H9 (cell line): ENCODE measurements at regions not wholly inside any gene's neighbourhood (a gene's known extent, or its start where the extent isn't known, plus 50 kb on each side); places are given as distances from the start of the nearest gene placed in this dataset.

Experiments used
- DNase-seq: peaks from one replicate; pipeline ENCODE4 v3.0.0-alpha.2; 2017
- H2AFZ ChIP-seq: one replicate; pipeline ENCODE4 v1.6.1; 2013; ENCODE audit warnings: mild to moderate bottlenecking, low read length, control low read depth, moderate library complexity
- H2AK5ac ChIP-seq: 2 replicates; pipeline ENCODE4 v1.6.1; 2013; ENCODE audit warnings: low read length, control low read depth, mixed read lengths; ENCODE audit not compliant: insufficient read length
- H2BK120ac ChIP-seq: one replicate; pipeline ENCODE4 v1.6.1; 2013; ENCODE audit warnings: low read depth, mild to moderate bottlenecking, low read length, control low read depth, inconsistent platforms; ENCODE audit not compliant: poor library complexity, severe bottlenecking
- H2BK12ac ChIP-seq: 2 replicates; pipeline ENCODE4 v1.6.1; 2013; ENCODE audit warnings: low read length, control low read depth, mixed read lengths, low read depth; ENCODE audit not compliant: insufficient read length
- H2BK15ac ChIP-seq: 2 replicates; pipeline ENCODE4 v1.6.1; 2013; ENCODE audit warnings: low read depth, low read length, control low read depth
- H2BK20ac ChIP-seq: one replicate; pipeline ENCODE4 v1.6.1; 2013; ENCODE audit warnings: low read depth, mild to moderate bottlenecking, low read length, control low read depth, inconsistent platforms; ENCODE audit not compliant: poor library complexity, severe bottlenecking
- H2BK5ac ChIP-seq: 2 replicates; pipeline ENCODE4 v1.6.1; 2013; ENCODE audit warnings: low read length, control low read depth, mixed read lengths; ENCODE audit not compliant: insufficient read length
- H3K14ac ChIP-seq: 2 replicates; pipeline ENCODE4 v1.6.1; 2013; ENCODE audit warnings: low read length, control low read depth; ENCODE audit not compliant: insufficient read depth
- H3K18ac ChIP-seq: 2 replicates; pipeline ENCODE4 v1.6.1; 2013; ENCODE audit warnings: low read depth, mild to moderate bottlenecking, mixed read lengths, low read length, control low read depth; ENCODE audit not compliant: insufficient read length
- H3K23ac ChIP-seq: 2 replicates; pipeline ENCODE4 v1.6.1; 2013; ENCODE audit warnings: low read length, control low read depth, mixed read lengths, low read depth; ENCODE audit not compliant: insufficient read length
- H3K23me2 ChIP-seq: 2 replicates; pipeline ENCODE4 v1.6.1; 2013; ENCODE audit warnings: low read depth, mild to moderate bottlenecking, mixed read lengths, low read length, control low read depth; ENCODE audit not compliant: insufficient read length, poor library complexity, severe bottlenecking
- H3K27ac ChIP-seq: 2 replicates; pipeline ENCODE4 v1.5.1; 2013; ENCODE audit warnings: low read length, control low read depth, mixed read lengths, low read depth; ENCODE audit not compliant: insufficient read length
- H3K27me3 ChIP-seq: 2 replicates; pipeline ENCODE4 v1.6.1; 2013; ENCODE audit warnings: low read length, control low read depth, inconsistent platforms; ENCODE audit not compliant: insufficient read depth
- H3K4ac ChIP-seq: 2 replicates; pipeline ENCODE4 v1.6.1; 2013; ENCODE audit warnings: low read depth, mild to moderate bottlenecking, control low read depth, inconsistent platforms, low read length, moderate library complexity
- H3K4me1 ChIP-seq: 2 replicates; pipeline ENCODE4 v1.6.1; 2013; ENCODE audit warnings: low read length, control low read depth, inconsistent platforms; ENCODE audit not compliant: insufficient read depth
- H3K4me2 ChIP-seq: 2 replicates; pipeline ENCODE4 v1.6.1; 2013; ENCODE audit warnings: low read length, control low read depth, mixed read lengths; ENCODE audit not compliant: insufficient read length, insufficient read depth
- H3K56ac ChIP-seq: 2 replicates; pipeline ENCODE4 v1.6.1; 2013; ENCODE audit warnings: low read depth, mild to moderate bottlenecking, mixed read lengths, low read length, control low read depth; ENCODE audit not compliant: insufficient read length
- H3K79me1 ChIP-seq: 2 replicates; pipeline ENCODE4 v1.6.1; 2013; ENCODE audit warnings: low read depth, mild to moderate bottlenecking, moderate library complexity, low read length, control low read depth, inconsistent platforms; ENCODE audit not compliant: insufficient read depth, poor library complexity, severe bottlenecking
- H3K79me2 ChIP-seq: 2 replicates; pipeline ENCODE4 v1.6.1; 2013; ENCODE audit warnings: low read length, control low read depth, inconsistent platforms; ENCODE audit not compliant: insufficient read depth
- H3K9ac ChIP-seq: 2 replicates; pipeline ENCODE4 v1.6.1; 2013; ENCODE audit warnings: low read length, control low read depth, mixed read lengths; ENCODE audit not compliant: insufficient read length; ENCODE audit errors: extremely low read depth
- H3K9me3 ChIP-seq: one replicate; pipeline ENCODE4 v1.6.1; 2013; ENCODE audit warnings: low read depth, low read length, inconsistent platforms; ENCODE audit not compliant: control insufficient read depth
- H3T11ph ChIP-seq: one replicate; pipeline ENCODE4 v1.6.1; 2013; ENCODE audit warnings: mild to moderate bottlenecking, low read length, control low read depth, inconsistent platforms
- H4K20me1 ChIP-seq: one replicate; pipeline ENCODE4 v1.6.1; 2013; ENCODE audit not compliant: control insufficient read depth, insufficient read length, insufficient read depth
- H4K5ac ChIP-seq: 2 replicates; pipeline ENCODE4 v1.6.1; 2013; ENCODE audit warnings: low read depth, mild to moderate bottlenecking, mixed read lengths, low read length, control low read depth; ENCODE audit not compliant: insufficient read length
- H4K8ac ChIP-seq: replicated peaks from 2 replicates; pipeline ENCODE4 v1.6.1; 2013; ENCODE audit warnings: low read length, control low read depth, mixed read lengths, low read depth; ENCODE audit not compliant: insufficient read length
- H4K91ac ChIP-seq: 2 replicates; pipeline ENCODE4 v1.6.1; 2013; ENCODE audit warnings: low read depth, mild to moderate bottlenecking, moderate library complexity, mixed read lengths, low read length, control low read depth; ENCODE audit not compliant: insufficient read length
- H3K27ac Mint-ChIP-seq, 3 experiments: 2 replicates in 2 of 3; 3 replicates in 1 of 3; pipeline ENCODE4 v1.8.0; 2020 to 2021; ENCODE audit warnings: mixed read lengths in 3 of 3, mild to moderate bottlenecking in 1 of 3, moderate library complexity in 1 of 3
- H3K27me3 Mint-ChIP-seq: 2 replicates; pipeline ENCODE4 v1.8.0; 2021; ENCODE audit warnings: low read depth, mild to moderate bottlenecking, moderate library complexity, mixed read lengths
- H3K36me3 Mint-ChIP-seq, 3 experiments: 2 replicates in 2 of 3; 3 replicates in 1 of 3; pipeline ENCODE4 v1.8.0; 2020 to 2021; ENCODE audit warnings: low read depth in 3 of 3, mixed read lengths in 3 of 3; ENCODE audit not compliant: insufficient read depth in 1 of 3
- H3K4me1 Mint-ChIP-seq, 2 experiments: 2 replicates each; pipeline ENCODE4 v1.8.0; 2020; ENCODE audit warnings: mixed read lengths in 2 of 2
- H3K4me3 Mint-ChIP-seq, 2 experiments: 2 replicates in 1 of 2; 3 replicates in 1 of 2; pipeline ENCODE4 v1.8.0; 2020 to 2021; ENCODE audit warnings: mild to moderate bottlenecking in 2 of 2, mixed read lengths in 2 of 2, moderate library complexity in 1 of 2
- H3K9me3 Mint-ChIP-seq, 2 experiments: 2 replicates in 1 of 2; 3 replicates in 1 of 2; pipeline ENCODE4 v1.8.0; 2020; ENCODE audit warnings: mild to moderate bottlenecking in 2 of 2, mixed read lengths in 2 of 2, moderate library complexity in 1 of 2
- CTCF ChIP-seq: fragments of 200-600 bp; sonication (generic); conservative IDR thresholded peaks from 3 replicates; pipeline ENCODE4 v1.8.0; 2021; ENCODE audit warnings: antibody characterized with exemption, mild to moderate bottlenecking
- WGBS: extraction: QIAGEN DNeasy Blood & Tissue Kit; methylation state at CpG from one replicate; pipeline ENCODE4 v1.1.7; 2013; ENCODE audit warnings: missing lambda C conversion rate, low lambda C conversion rate, mixed read lengths; ENCODE audit not compliant: insufficient read length; ENCODE audit errors: extremely low coverage; 5-methylcytosine and 5-hydroxymethylcytosine counted together

DNA sequence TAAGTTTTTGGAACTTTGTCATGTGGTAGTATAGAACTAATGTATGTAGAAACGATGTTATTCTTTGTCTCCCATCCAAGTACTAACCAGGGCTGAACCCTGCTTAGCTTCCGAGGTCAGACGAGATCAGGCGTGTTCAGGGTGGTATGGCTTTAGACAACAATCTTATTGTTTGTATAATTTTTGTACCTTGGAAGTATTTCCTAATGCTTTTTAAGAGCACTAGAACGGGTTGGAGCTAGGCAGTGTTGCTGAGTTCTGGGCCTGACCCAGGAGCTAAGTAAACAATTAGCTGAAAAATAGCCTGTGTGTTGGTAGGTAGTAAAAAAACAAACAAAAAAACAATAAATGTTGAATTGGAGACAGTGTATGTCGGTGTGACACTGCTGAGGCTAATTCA, 244.3 kb downstream of the EMP1 start:
- no peaks in the 10 kb centered on the region for H3K27me3 Mint-ChIP-seq
- no peak overlapping the region for H2AFZ ChIP-seq

More for the DNA sequence above, 244.3 kb downstream of the EMP1 start:
- Mint-ChIP-seq H3K36me3 (no peaks in the 10 kb centered on the region; a peak in 1 of 7 replicates), H3K27ac (no peak overlapping the region; a peak in 1 of 7 replicates), H3K4me1 (peaks cover 6 to 7% of the 10 kb centered on the region in 2 experiments), H3K9me3 (no peaks in the 10 kb centered on the region; a peak in 1 of 5 replicates), H3K4me3 (no peak overlapping the region)
- Histone ChIP-seq H3K4me1 (no peaks in the 10 kb centered on the region), H3K14ac (no peak overlapping the region), H2AK5ac (no peak overlapping the region), H3K23ac (no peak overlapping the region), H4K20me1 (no peaks in the 10 kb centered on the region), H3K9ac (no peak overlapping the region), H3K18ac (no peak overlapping the region), H4K5ac (no peak overlapping the region), H4K8ac (no peak overlapping the region), H3K27ac (no peak overlapping the region), H2BK120ac (no peak overlapping the region), H3T11ph (no peak overlapping the region), H2BK15ac (no peak overlapping the region), H3K27me3 (no peaks in the 10 kb centered on the region), H2BK12ac (no peak overlapping the region), H3K56ac (no peak overlapping the region), H2BK5ac (no peak overlapping the region), H4K91ac (no peak overlapping the region), H3K79me1 (no peaks in the 10 kb centered on the region), H3K23me2 (no peaks in the 10 kb centered on the region), H2BK20ac (no peak overlapping the region), H3K9me3 (no peaks in the 10 kb centered on the region), H3K4me2 (no peak overlapping the region), H3K79me2 (no peaks in the 10 kb centered on the region), H3K4ac (no peak overlapping the region)
- DNase-seq: no peak
- no CpG with 5 or more reads among the region's 6 CpGs for WGBS
- no peak for TF ChIP-seq CTCF
